ENCODE measurements at regions not wholly inside any gene's neighbourhood (a gene's known extent, or its start where the extent isn't known, plus 50 kb on each side); places are given as distances from the start of the nearest gene placed in this dataset.

DNA sequence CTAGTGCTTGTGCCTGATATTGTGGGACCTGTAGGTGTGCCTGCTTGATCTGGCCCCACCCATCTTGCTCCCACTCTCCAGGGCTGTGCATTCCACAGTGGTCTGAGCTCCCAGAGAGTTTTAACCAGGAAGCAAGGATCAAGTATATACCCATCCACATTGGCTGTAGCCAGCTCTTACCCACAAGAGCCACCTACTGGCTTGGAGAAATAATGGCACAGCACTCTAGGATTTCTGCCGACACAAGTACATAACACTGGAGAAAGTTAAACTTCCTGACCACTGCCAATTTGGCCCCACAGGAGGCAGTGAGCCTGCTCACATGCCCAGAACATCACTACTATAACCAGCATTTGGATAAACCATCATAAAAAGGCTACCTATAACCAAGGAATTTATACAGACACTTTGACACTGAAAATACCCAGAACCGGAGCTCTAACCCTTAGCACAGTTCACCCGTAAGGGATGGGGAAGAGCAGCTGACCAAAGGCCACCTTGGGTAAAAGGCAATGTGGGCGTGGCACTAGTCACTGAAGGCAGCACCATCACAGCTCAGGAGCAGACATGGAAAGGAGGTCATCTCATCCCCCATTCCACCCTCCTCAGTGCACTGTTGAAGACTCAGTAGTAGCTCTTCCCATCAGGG lies 440.4 kb downstream of the BTBD3 start:
- Histone ChIP-seq H4K20me1 (ENCODE audit: insufficient read depth, poor library complexity, severe bottlenecking) (no peaks in the 10 kb centered on the region), H3K36me3 (replicated peaks; ENCODE audit: insufficient read depth, low read depth) (no peaks in the 10 kb centered on the region), H3K4me3 (no peak overlapping the region), H3K4me2 (no peak overlapping the region), H3K27me3 (no peaks in the 10 kb centered on the region), H3K27ac (no peak overlapping the region), H2AFZ (no peak overlapping the region), H3K79me2 (no peaks in the 10 kb centered on the region), H3K9me3 (ENCODE audit: low read depth) (no peaks in the 10 kb centered on the region), H3K9me2 (replicated peaks; ENCODE audit: insufficient read depth) (no peaks in the 10 kb centered on the region), H3K4me1 (ENCODE audit: insufficient read depth) (no peaks in the 10 kb centered on the region)
- DNase-seq (ENCODE audit: low spot score) = peak; percentile 18
- TF ChIP-seq, protein P1, sequence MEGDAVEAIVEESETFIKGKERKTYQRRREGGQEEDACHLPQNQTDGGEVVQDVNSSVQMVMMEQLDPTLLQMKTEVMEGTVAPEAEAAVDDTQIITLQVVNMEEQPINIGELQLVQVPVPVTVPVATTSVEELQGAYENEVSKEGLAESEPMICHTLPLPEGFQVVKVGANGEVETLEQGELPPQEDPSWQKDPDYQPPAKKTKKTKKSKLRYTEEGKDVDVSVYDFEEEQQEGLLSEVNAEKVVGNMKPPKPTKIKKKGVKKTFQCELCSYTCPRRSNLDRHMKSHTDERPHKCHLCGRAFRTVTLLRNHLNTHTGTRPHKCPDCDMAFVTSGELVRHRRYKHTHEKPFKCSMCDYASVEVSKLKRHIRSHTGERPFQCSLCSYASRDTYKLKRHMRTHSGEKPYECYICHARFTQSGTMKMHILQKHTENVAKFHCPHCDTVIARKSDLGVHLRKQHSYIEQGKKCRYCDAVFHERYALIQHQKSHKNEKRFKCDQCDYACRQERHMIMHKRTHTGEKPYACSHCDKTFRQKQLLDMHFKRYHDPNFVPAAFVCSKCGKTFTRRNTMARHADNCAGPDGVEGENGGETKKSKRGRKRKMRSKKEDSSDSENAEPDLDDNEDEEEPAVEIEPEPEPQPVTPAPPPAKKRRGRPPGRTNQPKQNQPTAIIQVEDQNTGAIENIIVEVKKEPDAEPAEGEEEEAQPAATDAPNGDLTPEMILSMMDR (IDR thresholded peaks at IDR 0.05; ENCODE audit: poor library complexity) = peak; percentile 27
- no peak for TF ChIP-seq EZH2 (IDR thresholded peaks at IDR 0.05; ENCODE audit: borderline replicate concordance)
- 80% methylated on average over 4 of the region's 4 CpGs for WGBS (ENCODE audit: low lambda C conversion rate, missing lambda C conversion rate)

DNA sequence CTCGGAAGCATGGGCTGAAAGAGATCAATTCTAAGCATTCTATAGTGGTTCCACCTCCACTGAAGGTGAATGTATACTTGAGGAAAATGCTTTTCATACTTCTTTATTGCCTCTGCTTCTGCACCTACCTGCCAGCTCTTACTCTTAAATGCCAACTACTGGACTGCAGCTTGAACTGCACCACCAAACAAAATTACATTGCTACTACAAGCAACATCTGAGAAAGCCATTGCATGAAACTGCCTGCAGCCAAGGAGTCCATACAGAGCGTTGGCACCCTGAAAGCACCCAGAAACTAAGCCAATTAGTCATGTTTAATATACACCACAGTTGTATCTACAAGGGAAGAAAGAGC lies 440.9 kb downstream of the BTBD3 start:
- Histone ChIP-seq H2AFZ (no peak overlapping the region), H3K9me3 (ENCODE audit: low read depth) (no peaks in the 10 kb centered on the region), H3K36me3 (replicated peaks; ENCODE audit: insufficient read depth, low read depth) (no peaks in the 10 kb centered on the region), H4K20me1 (ENCODE audit: insufficient read depth, poor library complexity, severe bottlenecking) (no peaks in the 10 kb centered on the region), H3K27ac (no peak overlapping the region), H3K4me3 (no peak overlapping the region), H3K4me1 (ENCODE audit: insufficient read depth) (no peaks in the 10 kb centered on the region), H3K9me2 (replicated peaks; ENCODE audit: insufficient read depth) (no peaks in the 10 kb centered on the region), H3K4me2 (no peak overlapping the region), H3K79me2 (no peaks in the 10 kb centered on the region), H3K27me3 (no peaks in the 10 kb centered on the region)
- DNase-seq (ENCODE audit: low spot score) = no peak
- TF ChIP-seq, protein P1 (IDR thresholded peaks at IDR 0.05; ENCODE audit: poor library complexity) = no peak
- TF ChIP-seq EZH2phosphoT487 (IDR thresholded peaks at IDR 0.05; ENCODE audit: low read depth, severe bottlenecking, unreplicated experiment) = no peak
- TF ChIP-seq EZH2 (IDR thresholded peaks at IDR 0.05; ENCODE audit: borderline replicate concordance) = no peak
- WGBS (ENCODE audit: low lambda C conversion rate, missing lambda C conversion rate) = 92% methylated on average over 2 of the region's 2 CpGs

DNA sequence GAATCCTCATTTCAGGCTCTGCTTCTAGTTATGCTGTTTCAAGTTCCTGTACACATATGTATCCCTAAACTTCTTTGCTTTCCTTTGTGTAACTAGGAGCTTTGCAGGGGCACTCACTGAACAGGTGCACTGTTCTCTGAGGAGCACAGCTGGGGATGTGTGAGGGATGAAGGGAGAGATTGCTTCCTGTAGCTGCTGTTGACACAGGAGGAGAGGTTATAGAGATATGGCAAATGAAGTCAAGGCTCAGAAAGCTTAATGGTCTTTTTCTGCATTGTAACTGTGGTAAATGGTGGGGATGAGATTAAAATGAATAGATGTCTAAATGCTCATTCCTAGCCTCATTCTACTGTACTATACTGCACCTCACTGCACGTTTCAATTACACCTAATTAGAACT lies 454.3 kb downstream of the BTBD3 start:
- H4K20me1 ChIP-seq (ENCODE audit: insufficient read depth, poor library complexity, severe bottlenecking) = no peaks in the 10 kb centered on the region
- no peak for DNase-seq (ENCODE audit: low spot score)

DNA sequence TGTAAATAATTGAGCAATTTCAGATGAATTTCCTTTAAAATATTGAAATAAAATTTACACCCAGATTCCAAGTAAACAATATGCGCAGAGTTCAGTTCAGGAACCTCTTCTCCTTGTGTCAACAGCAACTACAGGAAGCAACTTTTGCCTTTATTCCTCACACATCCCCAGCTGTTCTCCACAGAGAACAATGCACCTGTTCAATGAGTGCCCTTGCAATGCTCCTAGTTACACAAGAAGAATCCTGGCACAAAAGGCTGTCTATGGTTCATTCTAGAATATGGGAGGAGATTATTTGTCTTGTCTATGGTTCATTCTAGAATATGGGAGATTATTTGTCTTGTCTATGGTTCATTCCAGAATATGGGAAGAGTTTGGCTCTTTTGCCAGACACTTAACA lies 454.9 kb downstream of the BTBD3 start:
- no peak overlapping the region for H2AFZ ChIP-seq
- no peak for TF ChIP-seq EZH2phosphoT487 (IDR thresholded peaks at IDR 0.05; ENCODE audit: low read depth, severe bottlenecking, unreplicated experiment)
- TF ChIP-seq EZH2 (IDR thresholded peaks at IDR 0.05; ENCODE audit: borderline replicate concordance) = no peak
- TF ChIP-seq, protein P1 (IDR thresholded peaks at IDR 0.05; ENCODE audit: poor library complexity) = no peak

More for the DNA sequence above, 454.3 kb downstream of the BTBD3 start:
- 36% methylated on average over 1 of the region's 1 CpG for WGBS (ENCODE audit: low lambda C conversion rate, missing lambda C conversion rate)
- no peak overlapping the region for H3K4me3 ChIP-seq
- no peaks in the 10 kb centered on the region for H3K36me3 ChIP-seq (replicated peaks; ENCODE audit: insufficient read depth, low read depth)
- H3K27ac ChIP-seq = no peak overlapping the region
- H3K9me2 ChIP-seq (replicated peaks; ENCODE audit: insufficient read depth) = no peaks in the 10 kb centered on the region
- H3K4me2 ChIP-seq = no peak overlapping the region
- no peak overlapping the region for H2AFZ ChIP-seq
- TF ChIP-seq EZH2phosphoT487 (IDR thresholded peaks at IDR 0.05; ENCODE audit: low read depth, severe bottlenecking, unreplicated experiment) = no peak
- no peaks in the 10 kb centered on the region for H3K79me2 ChIP-seq
- no peaks in the 10 kb centered on the region for H3K4me1 ChIP-seq (ENCODE audit: insufficient read depth)
- no peaks in the 10 kb centered on the region for H3K27me3 ChIP-seq
- H3K9me3 ChIP-seq (ENCODE audit: low read depth) = no peaks in the 10 kb centered on the region

More for the DNA sequence above, 454.9 kb downstream of the BTBD3 start:
- Histone ChIP-seq H3K79me2 (no peaks in the 10 kb centered on the region), H3K36me3 (replicated peaks; ENCODE audit: insufficient read depth, low read depth) (no peaks in the 10 kb centered on the region), H3K4me3 (no peak overlapping the region), H3K27me3 (no peaks in the 10 kb centered on the region), H3K4me1 (ENCODE audit: insufficient read depth) (no peaks in the 10 kb centered on the region), H3K9me3 (ENCODE audit: low read depth) (no peaks in the 10 kb centered on the region), H3K4me2 (no peak overlapping the region), H4K20me1 (ENCODE audit: insufficient read depth, poor library complexity, severe bottlenecking) (no peaks in the 10 kb centered on the region), H3K27ac (no peak overlapping the region), H3K9me2 (replicated peaks; ENCODE audit: insufficient read depth) (no peaks in the 10 kb centered on the region)
- 87% methylated on average over 1 of the region's 1 CpG for WGBS (ENCODE audit: low lambda C conversion rate, missing lambda C conversion rate)
- DNase-seq (ENCODE audit: low spot score) = no peak

Measured in hepatocyte (in vitro differentiated cells).